Epithelial cell of prostate (primary cell): ENCODE measurements at regions not wholly inside any gene's neighbourhood (a gene's known extent, or its start where the extent isn't known, plus 50 kb on each side); places are given as distances from the start of the nearest gene placed in this dataset.

Experiments
- DNase-seq: peaks from one replicate; pipeline ENCODE4 v3.0.0-alpha.2; 2011; ENCODE audit warnings: low read depth, low spot score
- H3K27ac ChIP-seq: fragments of 450-650 bp; 2 replicates; pipeline ENCODE4 v1.5.1; 2017; ENCODE audit warnings: mild to moderate bottlenecking

- DNase-seq: no peak
- no peak overlapping the region for H3K27ac ChIP-seq
Measured at GRCh38 chr15:87142096-87142495, 1062.4 kb downstream of the AGBL1 start.

- H3K27ac ChIP-seq: no peak overlapping the region
- DNase-seq: no peak
Measured at GRCh38 chr15:87135109-87135508, 1055.4 kb downstream of the AGBL1 start.

GRCh38 chr15:87133704-87134103, 1054.0 kb downstream of the AGBL1 start:
- H3K27ac ChIP-seq: no peak overlapping the region
- no peak for DNase-seq

GRCh38 chr15:87131067-87131466, 1051.4 kb downstream of the AGBL1 start:
- no peak for DNase-seq
- no peak overlapping the region for H3K27ac ChIP-seq

- no peak overlapping the region for H3K27ac ChIP-seq
- DNase-seq: no peak
Measured at GRCh38 chr15:87129916-87130315, 1050.2 kb downstream of the AGBL1 start.

GRCh38 chr15:87123676-87124382, 1044.2 kb downstream of the AGBL1 start:
- no peak overlapping the region for H3K27ac ChIP-seq
- no peak for DNase-seq

- H3K27ac ChIP-seq: no peak overlapping the region
- peak; percentile 45 for DNase-seq
Measured at GRCh38 chr15:87121336-87121735, 1041.7 kb downstream of the AGBL1 start.

- DNase-seq: no peak
- H3K27ac ChIP-seq: no peak overlapping the region
Measured at GRCh38 chr15:87120555-87120954, 1040.9 kb downstream of the AGBL1 start.

- no peak overlapping the region for H3K27ac ChIP-seq
- no peak for DNase-seq
Measured at GRCh38 chr15:87118846-87119245, 1039.2 kb downstream of the AGBL1 start.

GRCh38 chr15:87118435-87118834, 1038.8 kb downstream of the AGBL1 start:
- DNase-seq: no peak
- no peak overlapping the region for H3K27ac ChIP-seq

- DNase-seq: no peak
- no peak overlapping the region for H3K27ac ChIP-seq
Measured at GRCh38 chr15:87115795-87116194, 1036.1 kb downstream of the AGBL1 start.

GRCh38 chr15:87099916-87100315, 1020.2 kb downstream of the AGBL1 start:
- DNase-seq: peak; percentile 12
- no peak overlapping the region for H3K27ac ChIP-seq

GRCh38 chr15:87089551-87089950, 1009.9 kb downstream of the AGBL1 start:
- DNase-seq: no peak
- no peak overlapping the region for H3K27ac ChIP-seq

GRCh38 chr15:87083201-87083600, 1003.5 kb downstream of the AGBL1 start:
- no peak overlapping the region for H3K27ac ChIP-seq

GRCh38 chr15:87082581-87082980, 1002.9 kb downstream of the AGBL1 start:
- no peak for DNase-seq
- H3K27ac ChIP-seq: no peak overlapping the region

More at GRCh38 chr15:87083201-87083600, 1003.5 kb downstream of the AGBL1 start:
- DNase-seq: no peak

GRCh38 chr15:87080547-87080946, 1000.9 kb downstream of the AGBL1 start:
- DNase-seq: no peak

More at GRCh38 chr15:87080547-87080946, 1000.9 kb downstream of the AGBL1 start:
- H3K27ac ChIP-seq: no peak overlapping the region
